HG02885 (cell line): ENCODE measurements at regions not wholly inside any gene's neighbourhood (a gene's known extent, or its start where the extent isn't known, plus 50 kb on each side); places are given as distances from the start of the nearest gene placed in this dataset.

Experiments
- ATAC-seq: cut with Tn5 transposase; IDR thresholded peaks from one replicate; pipeline ENCODE4 v1.9.1; 2021; ENCODE audit warnings: mild to moderate bottlenecking; ENCODE audit not compliant: unreplicated experiment, poor library complexity

- ATAC-seq: peak; percentile 93
These were observed 222.5 kb upstream of the GRIP1 start for GRCh38 chr12:66901138-66901932.

- ATAC-seq: no peak
These were observed 223.1 kb upstream of the GRIP1 start for GRCh38 chr12:66902020-66902419.

GRCh38 chr12:66903782-66904396, 225.0 kb upstream of the GRIP1 start:
- no peak for ATAC-seq

DNA sequence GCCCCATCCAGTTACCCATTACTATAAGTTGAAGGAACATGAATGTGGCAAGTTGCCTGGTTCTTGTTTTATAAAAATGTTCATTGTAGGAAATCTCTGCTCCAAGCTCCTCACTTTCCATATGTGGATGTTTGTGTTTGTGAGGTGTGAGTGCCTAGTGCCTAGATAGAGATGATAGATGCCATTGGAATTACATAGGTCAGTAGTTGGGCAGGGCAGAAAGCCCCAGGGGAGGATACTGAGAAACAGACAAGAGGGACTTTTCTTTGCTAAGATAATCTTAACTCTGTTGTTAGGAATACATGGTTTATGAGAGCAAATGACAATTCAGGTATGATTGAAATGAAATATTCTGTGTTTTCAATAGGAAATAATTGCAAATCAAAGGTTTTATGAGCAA, 226.3 kb upstream of the GRIP1 start:
- ATAC-seq: no peak

DNA sequence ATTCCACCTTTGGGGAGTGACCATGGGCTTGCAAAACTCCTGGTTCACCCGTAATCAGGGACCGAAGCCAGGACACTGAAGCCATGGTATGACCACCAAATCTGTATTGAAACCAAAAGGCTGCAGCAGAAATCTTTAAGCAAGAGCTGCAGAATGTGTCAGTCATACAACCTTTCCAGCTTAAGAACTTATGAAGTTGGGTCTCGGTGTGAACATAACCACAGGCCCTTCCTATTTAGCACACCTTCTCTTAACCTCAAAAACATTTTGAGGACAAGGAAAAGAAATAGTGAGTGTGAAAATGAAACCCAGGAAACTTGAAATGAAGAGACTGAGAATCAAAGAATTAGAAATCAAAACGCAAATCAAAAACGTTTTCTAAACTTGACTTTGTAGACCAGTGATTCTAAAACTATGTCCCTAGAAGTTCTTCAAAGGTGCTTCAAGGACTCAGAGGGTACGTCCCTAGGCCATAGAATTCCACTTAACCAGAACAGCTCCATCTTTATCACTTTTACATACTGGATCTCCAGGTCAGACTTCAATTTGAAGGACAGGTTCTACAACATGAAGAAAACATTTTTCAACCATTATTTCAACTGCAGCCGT, 231.6 kb upstream of the GRIP1 start:
- no peak for ATAC-seq

GRCh38 chr12:66915306-66915904, 236.5 kb upstream of the GRIP1 start:
- no peak for ATAC-seq

- ATAC-seq: no peak
These were observed 237.3 kb upstream of the GRIP1 start for GRCh38 chr12:66916189-66916588.

- no peak for ATAC-seq
These were observed 240.6 kb upstream of the GRIP1 start for GRCh38 chr12:66919466-66919865.

- no peak for ATAC-seq
These were observed 241.3 kb upstream of the GRIP1 start for GRCh38 chr12:66920205-66920604.

DNA sequence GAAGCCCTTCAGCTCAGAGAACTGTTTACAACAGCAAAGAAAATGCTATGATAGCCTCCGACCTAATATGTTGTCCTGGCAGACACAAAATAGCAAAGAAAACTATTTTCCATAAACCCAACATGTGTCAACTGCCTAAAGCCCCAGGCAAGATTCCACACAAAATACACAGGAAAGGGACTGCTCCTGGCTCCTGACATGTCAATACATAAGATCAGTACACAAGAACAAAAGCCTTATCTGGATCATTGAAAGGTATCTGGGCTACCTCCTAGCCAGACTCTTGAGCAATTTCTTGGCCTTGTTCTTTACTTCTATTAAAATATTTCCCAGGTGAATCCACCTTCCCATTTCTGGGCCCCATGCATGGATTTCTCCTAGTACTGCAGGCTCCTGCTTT, 242.3 kb upstream of the GRIP1 start:
- ATAC-seq: no peak

DNA sequence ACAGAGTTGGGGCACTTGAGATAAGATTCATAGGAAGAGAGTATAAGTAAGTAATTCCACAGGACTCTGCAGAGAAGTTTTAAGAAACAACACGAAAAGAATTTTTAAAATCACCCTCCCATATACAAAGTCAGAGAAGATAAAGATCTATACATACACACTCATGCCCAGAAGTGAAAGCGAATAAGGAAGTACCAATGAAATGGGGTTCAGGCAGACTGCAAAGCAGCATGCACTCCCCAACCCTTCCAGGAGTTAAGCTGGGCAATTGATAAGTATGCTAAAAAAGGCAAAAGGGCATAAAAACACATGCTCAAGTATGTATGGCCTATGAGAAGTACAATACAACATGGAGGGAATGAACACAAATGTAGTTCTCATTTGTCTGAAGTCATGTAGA, 246.2 kb upstream of the GRIP1 start:
- ATAC-seq: no peak

GRCh38 chr12:66929121-66929520, 250.2 kb upstream of the GRIP1 start:
- ATAC-seq: no peak

- ATAC-seq: no peak
These were observed 252.2 kb upstream of the GRIP1 start for GRCh38 chr12:66931091-66931490.

DNA sequence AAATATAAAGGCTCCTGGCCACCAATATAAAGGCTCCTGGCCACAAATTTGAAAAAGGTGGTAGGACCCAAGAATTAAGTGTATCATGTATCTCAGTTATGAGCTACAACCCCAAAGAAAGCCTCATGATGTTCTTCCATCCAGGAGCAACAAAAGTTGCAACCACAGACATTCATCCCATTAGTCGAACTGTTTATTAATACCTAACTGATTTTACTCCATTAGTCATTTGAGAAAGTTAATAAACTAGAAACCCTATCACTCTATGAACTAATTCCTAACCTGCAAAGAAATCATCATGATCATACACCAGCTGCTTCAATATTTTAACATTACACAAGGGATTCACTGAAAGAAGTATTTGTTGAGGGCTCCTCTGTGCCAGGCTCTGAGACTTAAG, 253.2 kb upstream of the GRIP1 start:
- no peak for ATAC-seq

- ATAC-seq: no peak
These were observed 255.6 kb upstream of the GRIP1 start for GRCh38 chr12:66934302-66935062.

DNA sequence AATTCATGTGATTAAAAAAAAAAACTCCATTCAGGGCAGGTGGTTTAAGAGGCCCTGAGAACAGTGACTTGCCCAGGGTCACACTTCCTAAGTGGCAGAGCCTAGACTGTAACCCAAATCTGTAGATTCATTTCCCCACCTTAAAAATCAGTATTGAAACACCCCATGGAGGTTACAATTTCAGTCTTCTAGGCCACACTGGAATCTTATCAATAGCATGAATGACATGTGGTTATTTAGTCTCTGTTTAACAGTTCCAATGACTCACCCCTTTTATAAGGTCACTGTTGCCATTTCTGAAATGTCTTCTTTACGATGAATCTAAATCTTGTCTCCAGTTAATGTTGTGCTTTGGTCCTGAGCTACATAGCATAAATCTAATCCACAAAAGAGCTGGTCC, 262.3 kb upstream of the GRIP1 start:
- no peak for ATAC-seq

DNA sequence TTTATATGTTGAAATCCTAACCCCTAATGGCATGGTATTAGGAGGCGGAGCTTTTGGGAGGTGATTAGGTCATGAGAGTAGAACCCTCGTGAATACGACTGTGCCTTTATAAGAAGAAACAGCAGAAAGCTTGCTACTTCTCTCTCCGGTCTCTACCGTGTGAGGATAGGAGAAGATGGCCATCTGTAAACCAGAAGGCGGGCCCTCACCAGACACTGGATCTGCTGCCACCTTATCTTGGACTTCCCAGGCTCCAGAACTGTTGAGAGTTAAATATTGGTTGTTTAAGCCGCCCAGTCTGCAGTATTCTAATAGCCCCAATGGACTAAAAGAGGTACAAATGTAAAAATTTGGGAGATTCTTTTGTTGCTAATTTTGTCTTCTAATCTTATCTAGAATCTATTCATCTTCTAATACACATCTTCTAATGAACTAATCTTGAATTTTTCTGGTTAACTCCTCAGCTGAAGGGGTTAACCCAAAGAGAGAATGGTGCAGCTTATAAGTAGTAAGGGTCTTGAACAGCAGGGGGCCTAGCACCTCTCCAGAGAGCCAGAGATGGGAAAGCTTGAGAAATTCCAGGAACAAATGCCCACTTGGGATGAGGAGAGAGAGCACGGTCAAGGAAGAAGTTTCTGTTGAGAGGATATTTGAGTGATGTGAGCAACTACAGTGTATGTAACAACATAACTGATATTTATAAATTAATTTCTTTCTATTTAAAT, 264.0 kb upstream of the GRIP1 start:
- no peak for ATAC-seq

DNA sequence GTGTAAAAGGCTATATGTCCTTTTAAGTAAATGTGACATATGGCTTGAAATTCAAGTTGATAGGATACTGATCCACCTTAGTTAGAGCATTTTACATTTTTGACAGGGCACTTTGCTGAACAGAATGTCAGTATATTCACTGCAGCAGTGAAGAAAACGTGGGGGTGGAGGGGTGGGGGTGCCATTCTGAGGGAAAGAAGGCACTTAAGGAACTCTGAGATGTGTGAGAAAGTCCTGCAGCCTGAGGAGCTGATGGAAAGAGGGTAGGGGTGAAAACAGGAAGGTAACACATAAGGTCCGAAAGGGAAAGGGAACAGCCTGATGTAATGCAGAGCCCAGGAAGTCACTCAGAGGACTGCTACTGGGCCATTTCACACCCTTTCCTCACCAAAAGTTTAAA, 265.5 kb upstream of the GRIP1 start:
- no peak for ATAC-seq

DNA sequence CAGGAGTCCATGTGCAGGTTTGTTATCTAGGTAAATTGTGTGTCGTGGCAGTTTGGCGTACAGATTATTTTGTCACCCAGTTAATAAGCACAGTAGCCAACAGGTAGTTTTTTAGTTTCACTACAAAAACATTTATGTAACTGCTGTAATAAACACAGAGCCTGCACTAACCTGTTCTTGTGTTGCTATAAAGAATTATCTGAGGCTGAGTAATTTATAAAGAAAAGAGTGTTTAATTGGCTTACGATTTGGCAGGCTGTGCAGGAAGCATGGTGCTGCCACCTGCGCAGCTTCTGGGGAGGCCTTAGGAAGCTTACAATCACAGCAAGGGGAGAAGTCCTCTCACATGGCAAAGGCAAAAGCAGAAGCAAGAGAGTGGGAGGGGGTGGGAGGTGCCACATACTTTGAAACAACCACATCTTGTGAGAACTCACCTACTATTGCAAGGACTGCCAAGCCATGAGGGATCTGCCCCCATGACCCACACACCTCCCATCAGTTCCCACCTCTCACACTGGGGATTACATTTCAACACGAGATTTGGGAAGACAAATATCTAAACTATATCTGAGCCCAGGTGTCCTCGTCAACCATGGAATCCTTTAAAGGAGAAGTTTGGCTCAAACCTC, 266.4 kb upstream of the GRIP1 start:
- ATAC-seq: no peak
